HepG2 (cell line): ENCODE measurements at regions not wholly inside any gene's neighbourhood (a gene's known extent, or its start where the extent isn't known, plus 50 kb on each side); places are given as distances from the start of the nearest gene placed in this dataset.

ENCODE experiments used
- EZH2 ChIP-seq: conservative IDR thresholded peaks from 2 replicates; pipeline ENCODE4 v1.6.1; 2012; ENCODE audit warnings: mild to moderate bottlenecking, low read depth, low read length, moderate library complexity
- HMGA1 ChIP-seq: sonication (generic); formaldehyde crosslinking; conservative IDR thresholded peaks from 2 replicates; pipeline ENCODE4 v1.4.0; 2020; ENCODE audit warnings: missing genetic modification reagents
- NCOA2 ChIP-seq: sonication (generic); formaldehyde crosslinking; IDR thresholded peaks from 2 replicates; pipeline ENCODE4 v1.8.0; 2022; ENCODE audit warnings: inconsistent platforms
- POLR2AphosphoS5 ChIP-seq: IDR thresholded peaks from 2 replicates; pipeline ENCODE4 v1.6.1; 2012; ENCODE audit warnings: low read depth, low read length
- RNF2 ChIP-seq: fragments of 450-650 bp; conservative IDR thresholded peaks from 2 replicates; pipeline ENCODE4 v1.6.1; 2016; ENCODE audit warnings: low read depth
- SMAD1 ChIP-seq: sonication (generic); formaldehyde crosslinking; IDR thresholded peaks from 2 replicates; pipeline ENCODE4 v1.4.0; 2020; ENCODE audit warnings: missing genetic modification reagents, low read depth, mild to moderate bottlenecking, borderline replicate concordance
- SOX6 ChIP-seq, 2 experiments: fragments of 450-650 bp in 1 of 2; sonication (generic) in 1 of 2; formaldehyde crosslinking in 1 of 2; IDR thresholded peaks; 2 replicates each; pipeline versions ENCODE4 v1.4.0 to v1.6.1; 2017 to 2020; ENCODE audit warnings: antibody characterized with exemption in 1 of 2, mild to moderate bottlenecking in 1 of 2, missing genetic modification reagents in 1 of 2
- TAF1 ChIP-seq: sonication (generic); formaldehyde crosslinking; IDR thresholded peaks from 2 replicates; pipeline ENCODE4 v1.4.0; 2020; ENCODE audit warnings: missing genetic modification reagents
- ZKSCAN1 ChIP-seq: fragments of 150-350 bp; IDR thresholded peaks from 2 replicates; pipeline ENCODE4 v1.6.1; 2014; ENCODE audit warnings: low read length
- ZNF143 ChIP-seq: sonication (generic); formaldehyde crosslinking; IDR thresholded peaks from 2 replicates; pipeline ENCODE4 v1.4.0; 2020; ENCODE audit warnings: missing genetic modification reagents
- ZNF282 ChIP-seq: fragments of 450-650 bp; IDR thresholded peaks from 2 replicates; pipeline ENCODE4 v1.6.1; 2018; ENCODE audit not compliant: partially characterized antibody
- ZNF431 ChIP-seq: sonication (generic); formaldehyde crosslinking; IDR thresholded peaks from 2 replicates; pipeline ENCODE4 v1.9.0; 2022; ENCODE audit warnings: missing genetic modification reagents, low read depth, mild to moderate bottlenecking, borderline replicate concordance
- TF ChIP-seq, protein P1 (sequence below): sonication (generic); formaldehyde crosslinking; IDR thresholded peaks from 2 replicates; pipeline ENCODE4 v1.5.0; 2020; ENCODE audit warnings: mild to moderate bottlenecking, missing genetic modification reagents, borderline replicate concordance
- TF ChIP-seq, protein P2 (sequence below), 2 experiments: IDR thresholded peaks; 2 replicates each; pipeline ENCODE4 v1.6.1; 2011 to 2012; ENCODE audit warnings: low read length in 2 of 2, borderline replicate concordance in 1 of 2, low read depth in 1 of 2, mild to moderate bottlenecking in 1 of 2, moderate library complexity in 1 of 2

DNA sequence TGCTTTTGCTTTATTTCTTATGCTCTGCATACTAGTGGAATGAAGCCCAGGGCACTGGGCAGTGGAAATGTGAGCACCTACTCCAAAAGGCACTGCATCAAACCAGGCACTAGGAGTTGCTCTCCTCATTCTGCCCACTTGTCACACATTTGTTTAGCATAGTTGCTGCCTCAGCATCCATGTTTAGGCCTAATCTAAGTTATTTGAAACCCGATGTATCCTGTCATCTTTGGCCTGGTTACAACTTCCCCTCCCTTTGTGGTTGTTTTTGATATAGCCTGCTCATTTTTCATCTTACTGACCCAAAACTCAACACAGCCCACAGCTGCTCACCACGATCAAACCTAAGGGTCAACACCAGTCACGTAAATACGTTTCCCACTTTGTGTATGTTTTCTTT lies 82.2 kb upstream of the SELENOK start:
- TF ChIP-seq EZH2 (no peak), ZNF282 (no peak), ZNF143 (CRISPR knock-in tag) (no peak), NCOA2 (no peak), TAF1 (CRISPR knock-in tag) (no peak), SOX6 (IDR thresholded peaks at IDR 0.05) (no peak), SOX6 (CRISPR knock-in tag; IDR thresholded peaks at IDR 0.05) (no peak), POLR2AphosphoS5 (no peak), ZNF431 (no peak), SMAD1 (CRISPR knock-in tag) (no peak), HMGA1 (CRISPR knock-in tag) (no peak), RNF2 (no peak), ZKSCAN1 (no peak)
- TF ChIP-seq, protein P1, sequence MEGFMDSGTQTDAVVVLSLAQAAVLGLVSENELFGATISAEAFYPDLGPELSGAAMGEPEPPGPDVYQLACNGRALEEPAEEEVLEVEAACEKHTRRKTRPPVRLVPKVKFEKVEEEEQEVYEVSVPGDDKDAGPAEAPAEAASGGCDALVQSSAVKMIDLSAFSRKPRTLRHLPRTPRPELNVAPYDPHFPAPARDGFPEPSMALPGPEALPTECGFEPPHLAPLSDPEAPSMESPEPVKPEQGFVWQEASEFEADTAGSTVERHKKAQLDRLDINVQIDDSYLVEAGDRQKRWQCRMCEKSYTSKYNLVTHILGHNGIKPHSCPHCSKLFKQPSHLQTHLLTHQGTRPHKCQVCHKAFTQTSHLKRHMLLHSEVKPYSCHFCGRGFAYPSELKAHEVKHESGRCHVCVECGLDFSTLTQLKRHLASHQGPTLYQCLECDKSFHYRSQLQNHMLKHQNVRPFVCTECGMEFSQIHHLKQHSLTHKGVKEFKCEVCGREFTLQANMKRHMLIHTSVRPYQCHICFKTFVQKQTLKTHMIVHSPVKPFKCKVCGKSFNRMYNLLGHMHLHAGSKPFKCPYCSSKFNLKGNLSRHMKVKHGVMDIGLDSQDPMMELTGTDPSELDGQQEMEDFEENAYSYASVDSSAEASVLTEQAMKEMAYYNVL: no peak
- TF ChIP-seq, protein P2, sequence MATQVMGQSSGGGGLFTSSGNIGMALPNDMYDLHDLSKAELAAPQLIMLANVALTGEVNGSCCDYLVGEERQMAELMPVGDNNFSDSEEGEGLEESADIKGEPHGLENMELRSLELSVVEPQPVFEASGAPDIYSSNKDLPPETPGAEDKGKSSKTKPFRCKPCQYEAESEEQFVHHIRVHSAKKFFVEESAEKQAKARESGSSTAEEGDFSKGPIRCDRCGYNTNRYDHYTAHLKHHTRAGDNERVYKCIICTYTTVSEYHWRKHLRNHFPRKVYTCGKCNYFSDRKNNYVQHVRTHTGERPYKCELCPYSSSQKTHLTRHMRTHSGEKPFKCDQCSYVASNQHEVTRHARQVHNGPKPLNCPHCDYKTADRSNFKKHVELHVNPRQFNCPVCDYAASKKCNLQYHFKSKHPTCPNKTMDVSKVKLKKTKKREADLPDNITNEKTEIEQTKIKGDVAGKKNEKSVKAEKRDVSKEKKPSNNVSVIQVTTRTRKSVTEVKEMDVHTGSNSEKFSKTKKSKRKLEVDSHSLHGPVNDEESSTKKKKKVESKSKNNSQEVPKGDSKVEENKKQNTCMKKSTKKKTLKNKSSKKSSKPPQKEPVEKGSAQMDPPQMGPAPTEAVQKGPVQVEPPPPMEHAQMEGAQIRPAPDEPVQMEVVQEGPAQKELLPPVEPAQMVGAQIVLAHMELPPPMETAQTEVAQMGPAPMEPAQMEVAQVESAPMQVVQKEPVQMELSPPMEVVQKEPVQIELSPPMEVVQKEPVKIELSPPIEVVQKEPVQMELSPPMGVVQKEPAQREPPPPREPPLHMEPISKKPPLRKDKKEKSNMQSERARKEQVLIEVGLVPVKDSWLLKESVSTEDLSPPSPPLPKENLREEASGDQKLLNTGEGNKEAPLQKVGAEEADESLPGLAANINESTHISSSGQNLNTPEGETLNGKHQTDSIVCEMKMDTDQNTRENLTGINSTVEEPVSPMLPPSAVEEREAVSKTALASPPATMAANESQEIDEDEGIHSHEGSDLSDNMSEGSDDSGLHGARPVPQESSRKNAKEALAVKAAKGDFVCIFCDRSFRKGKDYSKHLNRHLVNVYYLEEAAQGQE (IDR thresholded peaks at IDR 0.05; ENCODE audit: borderline replicate concordance in 1 of 2, low read depth in 1 of 2, low read length in 2 of 2): no peak
